K562 (cell line): ENCODE measurements at regions not wholly inside any gene's neighbourhood (a gene's known extent, or its start where the extent isn't known, plus 50 kb on each side); places are given as distances from the start of the nearest gene placed in this dataset.

Experiments
- ATF7 ChIP-seq: fragments of 450-650 bp; IDR thresholded peaks from 2 replicates; pipeline ENCODE4 v1.7.1; 2014; ENCODE audit warnings: mild to moderate bottlenecking, moderate library complexity
- BRF1 ChIP-seq: IDR thresholded peaks from 3 replicates; pipeline ENCODE4 v1.6.1; 2011; ENCODE audit warnings: borderline replicate concordance, mild to moderate bottlenecking; ENCODE audit not compliant: insufficient read length; ENCODE audit errors: extremely low read depth
- CBFA2T2 ChIP-seq: fragments of 450-650 bp; conservative IDR thresholded peaks from 2 replicates; pipeline ENCODE4 v1.6.1; 2017; ENCODE audit warnings: mild to moderate bottlenecking
- CBX3 ChIP-seq, 2 experiments: IDR thresholded peaks; 1 replicate in 1 of 2; 2 replicates in 1 of 2; pipeline ENCODE4 v1.6.1; 2012; ENCODE audit warnings: inconsistent platforms in 2 of 2, low read length in 2 of 2, borderline replicate concordance in 1 of 2, control low read depth in 1 of 2
- CEBPB ChIP-seq: fragments of 450-650 bp; IDR thresholded peaks from 2 replicates; pipeline ENCODE4 v1.6.1; 2016; ENCODE audit warnings: missing genetic modification characterization, missing compliant biosample characterization
- CXXC5 ChIP-seq: fragments of 250-450 bp; sonication (Bioruptor Pico); IDR thresholded peaks from 2 replicates; pipeline ENCODE4 v1.8.0; 2022; ENCODE audit warnings: inconsistent platforms, mild to moderate bottlenecking, moderate library complexity
- ESRRA ChIP-seq: fragments of 450-650 bp; IDR thresholded peaks from 2 replicates; pipeline ENCODE4 v1.6.1; 2014; ENCODE audit warnings: low read depth, mild to moderate bottlenecking, moderate library complexity, borderline replicate concordance
- GTF2E2 ChIP-seq: fragments of 200-800 bp; sonication (Bioruptor generic); IDR thresholded peaks from 2 replicates; pipeline ENCODE4 v1.6.1; 2016; ENCODE audit warnings: missing genetic modification characterization, missing compliant biosample characterization
- NBN ChIP-seq: fragments of 450-650 bp; IDR thresholded peaks from 2 replicates; pipeline ENCODE4 v1.6.1; 2016; ENCODE audit warnings: low read depth, mild to moderate bottlenecking
- NCOA4 ChIP-seq: fragments of 450-650 bp; IDR thresholded peaks from 2 replicates; pipeline ENCODE4 v1.6.1; 2018; ENCODE audit warnings: mild to moderate bottlenecking; ENCODE audit not compliant: partially characterized antibody
- NELFE ChIP-seq: IDR thresholded peaks from 2 replicates; pipeline ENCODE4 v1.6.1; 2011; ENCODE audit warnings: mild to moderate bottlenecking; ENCODE audit not compliant: insufficient read depth, insufficient read length
- NFXL1 ChIP-seq: fragments of 450-650 bp; formaldehyde crosslinking; IDR thresholded peaks from 2 replicates; pipeline ENCODE4 v1.4.0; 2021; ENCODE audit warnings: mild to moderate bottlenecking
- RBFOX2 ChIP-seq: fragments of 200-400 bp; formaldehyde crosslinking; IDR thresholded peaks from 2 replicates; pipeline ENCODE4 v1.6.1; 2017; ENCODE audit warnings: low read depth, mild to moderate bottlenecking, low read length, moderate library complexity
- RBM39 ChIP-seq: fragments of 200-400 bp; formaldehyde crosslinking; optimal IDR thresholded peaks from 2 replicates; pipeline ENCODE3; 2018; ENCODE audit warnings: low read depth, low read length
- SP1 ChIP-seq: sonication (generic); formaldehyde crosslinking; IDR thresholded peaks from 2 replicates; pipeline ENCODE4 v1.8.1; 2022; ENCODE audit warnings: mild to moderate bottlenecking, missing genetic modification reagents
- SPI1 ChIP-seq: IDR thresholded peaks from 2 replicates; pipeline ENCODE4 v1.6.1; 2011; ENCODE audit warnings: low read depth, low read length, control low read depth, borderline replicate concordance
- SRSF3 ChIP-seq: fragments of 200-400 bp; formaldehyde crosslinking; IDR thresholded peaks from 2 replicates; pipeline ENCODE4 v1.6.1; 2016; ENCODE audit warnings: mild to moderate bottlenecking, low read length, moderate library complexity; ENCODE audit not compliant: insufficient read depth
- SUPT5H ChIP-seq: fragments of 450-650 bp; IDR thresholded peaks from 2 replicates; pipeline ENCODE4 v1.6.1; 2016
- TARDBP ChIP-seq: fragments of 450-650 bp; IDR thresholded peaks from 2 replicates; pipeline ENCODE4 v1.6.1; 2016
- TBL1XR1 ChIP-seq, 2 experiments: IDR thresholded peaks; 2 replicates each; pipeline ENCODE4 v1.6.1; 2012; ENCODE audit warnings: improper control_type of control experiment in 2 of 2, low read length in 2 of 2, mild to moderate bottlenecking in 1 of 2
- ZNF384 ChIP-seq: IDR thresholded peaks from 2 replicates; pipeline ENCODE4 v1.6.1; 2012; ENCODE audit warnings: low read depth, low read length, improper control_type of control experiment
- ZNF431 ChIP-seq: sonication (generic); formaldehyde crosslinking; IDR thresholded peaks from 2 replicates; pipeline ENCODE4 v1.8.0; 2022; ENCODE audit warnings: mild to moderate bottlenecking, missing genetic modification reagents
- ZNF584 ChIP-seq: fragments of 200-800 bp; sonication (Bioruptor generic); IDR thresholded peaks from 2 replicates; pipeline ENCODE4 v1.6.1; 2016; ENCODE audit warnings: low read depth, mild to moderate bottlenecking, missing genetic modification characterization, missing compliant biosample characterization
- TF ChIP-seq, protein P1 (sequence below), 2 experiments: fragments of 450-650 bp in 1 of 2; sonication (generic) in 1 of 2; formaldehyde crosslinking in 1 of 2; IDR thresholded peaks in 1 of 2; conservative IDR thresholded peaks in 1 of 2; 2 replicates each; pipeline versions ENCODE4 v1.6.1 to v1.8.1; 2016 to 2023; ENCODE audit warnings: mild to moderate bottlenecking in 2 of 2, moderate library complexity in 2 of 2, inconsistent platforms in 1 of 2, missing genetic modification reagents in 1 of 2
- TF ChIP-seq, protein P2 (sequence below): sonication (generic); IDR thresholded peaks from 2 replicates; pipeline ENCODE4 v1.6.1; 2016
- TF ChIP-seq, protein P3 (sequence below), 2 experiments: fragments of 450-650 bp; conservative IDR thresholded peaks; 2 replicates each; pipeline ENCODE4 v1.6.1; 2017; ENCODE audit warnings: mild to moderate bottlenecking in 2 of 2, moderate library complexity in 2 of 2

DNA sequence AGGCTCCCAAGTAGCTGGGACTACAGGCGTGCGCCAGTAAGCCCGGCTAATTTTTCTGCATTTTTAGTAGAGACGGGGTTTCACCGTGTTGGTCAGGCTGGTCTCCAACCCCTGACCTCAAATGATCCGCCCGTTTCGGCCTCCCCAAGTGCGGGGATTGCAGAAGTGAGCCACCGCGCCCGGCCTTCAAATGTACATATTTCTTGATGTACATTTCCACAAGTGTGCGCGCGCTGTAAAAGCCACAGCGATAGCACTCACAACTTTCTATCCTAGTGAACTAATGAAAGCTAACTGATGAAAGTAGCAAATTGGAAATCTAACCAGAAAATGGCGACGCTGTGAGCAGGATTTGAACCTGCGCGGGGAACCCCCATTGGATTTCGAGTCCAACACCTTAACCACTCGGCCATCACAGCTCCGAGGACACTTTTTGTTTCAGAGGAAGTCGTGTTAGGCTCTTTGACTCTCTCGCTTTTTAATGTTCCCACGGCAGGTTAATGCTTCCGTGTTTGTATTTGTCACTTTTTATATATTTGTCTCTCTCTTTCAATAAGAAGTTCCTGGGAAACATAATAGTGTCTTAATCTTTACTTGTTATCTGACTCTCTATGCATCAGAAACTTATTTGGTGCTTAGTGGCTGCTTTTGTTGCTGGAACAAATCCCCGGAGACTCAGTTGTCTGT is 199.4 kb upstream of the ZNF184 start (continued):
- TF ChIP-seq SP1 (CRISPR knock-in tag) (peak; percentile 79), ZNF584 (peak; percentile 86), ATF7 (peak; percentile 79), SRSF3 (no peak), ESRRA (peak; percentile 75; the same call in 1 of the 2 replicates), CBX3 (IDR thresholded peaks at IDR 0.05; ENCODE audit: borderline replicate concordance in 1 of 2, low read length in 2 of 2) (peak in 1 of 2 experiments; percentile 67; a peak in 2 of 3 replicates), NCOA4 (no peak), ZNF431 (CRISPR knock-in tag) (peak; percentile 68; the same call in 1 of the 2 replicates), SPI1 (peak; percentile 57), TBL1XR1 (IDR thresholded peaks at IDR 0.05; ENCODE audit: low read length in 2 of 2) (peak; percentile 52 to 77; a peak in 2 of 4 replicates), SUPT5H (no peak), NBN (peak; percentile 97), ZNF384 (peak; percentile 43), CXXC5 (CRISPR knock-in tag) (peak; percentile 85), CBFA2T2 (no peak), TARDBP (peak; percentile 92; the same call in 1 of the 2 replicates), CEBPB (tag) (peak; percentile 66), NFXL1 (CRISPR knock-in tag) (no peak), RBM39 (no peak), RBFOX2 (peak; percentile 46; the same call in 1 of the 2 replicates), NELFE (no peak), GTF2E2 (0 out of 2 replicates have a peak, but pooled peaks have one; percentile 9), BRF1 (peak; percentile 38)
- TF ChIP-seq, protein P1, sequence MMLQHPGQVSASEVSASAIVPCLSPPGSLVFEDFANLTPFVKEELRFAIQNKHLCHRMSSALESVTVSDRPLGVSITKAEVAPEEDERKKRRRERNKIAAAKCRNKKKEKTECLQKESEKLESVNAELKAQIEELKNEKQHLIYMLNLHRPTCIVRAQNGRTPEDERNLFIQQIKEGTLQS (IDR thresholded peaks at IDR 0.05) = peak; percentile 55; the same call in 1 of the 2 replicates
- TF ChIP-seq, protein P1 (CRISPR knock-in tag; conservative IDR thresholded peaks at IDR 0.05) = peak; percentile 48
- TF ChIP-seq, protein P2, sequence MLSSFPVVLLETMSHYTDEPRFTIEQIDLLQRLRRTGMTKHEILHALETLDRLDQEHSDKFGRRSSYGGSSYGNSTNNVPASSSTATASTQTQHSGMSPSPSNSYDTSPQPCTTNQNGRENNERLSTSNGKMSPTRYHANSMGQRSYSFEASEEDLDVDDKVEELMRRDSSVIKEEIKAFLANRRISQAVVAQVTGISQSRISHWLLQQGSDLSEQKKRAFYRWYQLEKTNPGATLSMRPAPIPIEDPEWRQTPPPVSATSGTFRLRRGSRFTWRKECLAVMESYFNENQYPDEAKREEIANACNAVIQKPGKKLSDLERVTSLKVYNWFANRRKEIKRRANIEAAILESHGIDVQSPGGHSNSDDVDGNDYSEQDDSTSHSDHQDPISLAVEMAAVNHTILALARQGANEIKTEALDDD = peak; percentile 96
- TF ChIP-seq, protein P3, sequence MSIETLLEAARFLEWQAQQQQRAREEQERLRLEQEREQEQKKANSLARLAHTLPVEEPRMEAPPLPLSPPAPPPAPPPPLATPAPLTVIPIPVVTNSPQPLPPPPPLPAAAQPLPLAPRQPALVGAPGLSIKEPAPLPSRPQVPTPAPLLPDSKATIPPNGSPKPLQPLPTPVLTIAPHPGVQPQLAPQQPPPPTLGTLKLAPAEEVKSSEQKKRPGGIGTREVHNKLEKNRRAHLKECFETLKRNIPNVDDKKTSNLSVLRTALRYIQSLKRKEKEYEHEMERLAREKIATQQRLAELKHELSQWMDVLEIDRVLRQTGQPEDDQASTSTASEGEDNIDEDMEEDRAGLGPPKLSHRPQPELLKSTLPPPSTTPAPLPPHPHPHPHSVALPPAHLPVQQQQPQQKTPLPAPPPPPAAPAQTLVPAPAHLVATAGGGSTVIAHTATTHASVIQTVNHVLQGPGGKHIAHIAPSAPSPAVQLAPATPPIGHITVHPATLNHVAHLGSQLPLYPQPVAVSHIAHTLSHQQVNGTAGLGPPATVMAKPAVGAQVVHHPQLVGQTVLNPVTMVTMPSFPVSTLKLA (conservative IDR thresholded peaks at IDR 0.05) = peak; percentile 32 to 47; a peak in 3 of 4 replicates
